ENCODE measurements at regions not wholly inside any gene's neighbourhood (a gene's known extent, or its start where the extent isn't known, plus 50 kb on each side); places are given as distances from the start of the nearest gene placed in this dataset.

- DNase-seq = no peak
- Histone ChIP-seq H3K27ac (no peak overlapping the region), H3K36me3 (replicated peaks) (no peaks in the 10 kb centered on the region), H3K4me3 (ENCODE audit: low read depth, low read length) (no peak overlapping the region), H3K27me3 (replicated peaks) (no peaks in the 10 kb centered on the region)
- TF ChIP-seq CTCF (IDR thresholded peaks at IDR 0.05; ENCODE audit: low read depth, low read length, missing control alignments) = no peak
- in situ Hi-C loops (cut with HindIII; ENCODE audit: low pct_ligation_motif_present, low sequenced_read_pairs) = no loop called here
Measured at GRCh38 chr7:119756687-119757086, 516.3 kb upstream of the KCND2 start.

GRCh38 chr7:119758254-119758653, 514.7 kb upstream of the KCND2 start:
- in situ Hi-C loops (cut with HindIII; ENCODE audit: low pct_ligation_motif_present, low sequenced_read_pairs) = no loop called here
- TF ChIP-seq CTCF (IDR thresholded peaks at IDR 0.05; ENCODE audit: low read depth, low read length, missing control alignments) = no peak
- DNase-seq = no peak
- H3K27ac ChIP-seq = no peak overlapping the region
- no peaks in the 10 kb centered on the region for H3K27me3 ChIP-seq (replicated peaks)
- H3K36me3 ChIP-seq (replicated peaks) = no peaks in the 10 kb centered on the region
- H3K4me3 ChIP-seq (ENCODE audit: low read depth, low read length) = no peak overlapping the region

GRCh38 chr7:119761776-119762175, 511.2 kb upstream of the KCND2 start:
- in situ Hi-C loops (cut with HindIII; ENCODE audit: low pct_ligation_motif_present, low sequenced_read_pairs) = no loop called here
- no peak overlapping the region for H3K4me3 ChIP-seq (ENCODE audit: low read depth, low read length)
- no peak for DNase-seq
- no peak overlapping the region for H3K27ac ChIP-seq
- H3K36me3 ChIP-seq (replicated peaks) = no peaks in the 10 kb centered on the region
- no peaks in the 10 kb centered on the region for H3K27me3 ChIP-seq (replicated peaks)
- no peak for TF ChIP-seq CTCF (IDR thresholded peaks at IDR 0.05; ENCODE audit: low read depth, low read length, missing control alignments)

GRCh38 chr7:119782286-119782685, 490.7 kb upstream of the KCND2 start:
- Histone ChIP-seq H3K36me3 (replicated peaks) (no peaks in the 10 kb centered on the region), H3K27ac (no peak overlapping the region), H3K27me3 (replicated peaks) (no peaks in the 10 kb centered on the region), H3K4me3 (ENCODE audit: low read depth, low read length) (no peak overlapping the region)
- no peak for DNase-seq
- in situ Hi-C loops (cut with HindIII; ENCODE audit: low pct_ligation_motif_present, low sequenced_read_pairs) = no loop called here
- TF ChIP-seq CTCF (IDR thresholded peaks at IDR 0.05; ENCODE audit: low read depth, low read length, missing control alignments) = no peak

- in situ Hi-C loops (cut with HindIII; ENCODE audit: low pct_ligation_motif_present, low sequenced_read_pairs) = no loop called here
- peak; percentile 79 for DNase-seq
- Histone ChIP-seq H3K4me3 (ENCODE audit: low read depth, low read length) (no peak overlapping the region), H3K27me3 (replicated peaks) (no peaks in the 10 kb centered on the region), H3K36me3 (replicated peaks) (no peaks in the 10 kb centered on the region), H3K27ac (no peak overlapping the region)
- TF ChIP-seq CTCF (IDR thresholded peaks at IDR 0.05; ENCODE audit: low read depth, low read length, missing control alignments) = no peak
Measured at GRCh38 chr7:119783799-119784198, 489.2 kb upstream of the KCND2 start.

- TF ChIP-seq CTCF (IDR thresholded peaks at IDR 0.05; ENCODE audit: low read depth, low read length, missing control alignments) = no peak
- H3K27me3 ChIP-seq (replicated peaks) = no peaks in the 10 kb centered on the region
- DNase-seq = no peak
- H3K27ac ChIP-seq = no peak overlapping the region
- no peaks in the 10 kb centered on the region for H3K36me3 ChIP-seq (replicated peaks)
- no peak overlapping the region for H3K4me3 ChIP-seq (ENCODE audit: low read depth, low read length)
- in situ Hi-C loops (cut with HindIII; ENCODE audit: low pct_ligation_motif_present, low sequenced_read_pairs) = no loop called here
Measured at GRCh38 chr7:119802147-119802546, 470.8 kb upstream of the KCND2 start.

Measured in brain microvascular endothelial cell (primary cell).